D721Med (cell line): ENCODE measurements at regions not wholly inside any gene's neighbourhood (a gene's known extent, or its start where the extent isn't known, plus 50 kb on each side); places are given as distances from the start of the nearest gene placed in this dataset.

Source experiments
- DNase-seq: peaks from one replicate; pipeline ENCODE4 v3.0.0; 2011; ENCODE audit warnings: low spot score; ENCODE audit not compliant: insufficient read length
- FAIRE-seq: peaks from 2 replicates; lab custom pipeline; 2011; peaks lifted over from hg19 to GRCh38; lab: Jason Lieb, UNC
- CTCF ChIP-seq: IDR thresholded peaks from 2 replicates; pipeline ENCODE4 v1.5.1; 2012; ENCODE audit warnings: mild to moderate bottlenecking, control low read depth; ENCODE audit not compliant: insufficient read depth; ENCODE audit errors: missing control alignments

GRCh38 chr6:88558981-88559380 is 392.8 kb upstream of the CNR1 start:
- no peak for DNase-seq
- FAIRE-seq: no peak
- no peak for TF ChIP-seq CTCF

DNA sequence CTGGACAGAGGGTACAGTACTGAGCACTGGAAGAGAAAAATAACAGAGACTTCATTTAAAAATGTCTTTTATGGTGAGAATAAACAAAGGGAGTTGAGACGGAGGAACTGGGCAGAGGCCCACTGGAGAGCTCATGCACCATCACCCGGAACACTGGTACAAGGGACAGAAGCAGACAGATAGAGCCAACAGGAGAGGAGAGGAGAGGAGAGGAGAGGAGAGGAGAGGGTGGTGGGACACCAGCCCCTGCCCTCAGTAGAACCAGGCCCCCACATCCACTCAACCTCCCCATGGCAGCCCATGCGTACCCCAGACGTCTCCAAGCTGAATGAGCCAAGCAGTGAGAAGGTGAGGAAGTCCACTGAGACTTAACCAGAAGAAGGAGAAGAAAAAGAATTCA is 390.5 kb upstream of the CNR1 start:
- no peak for FAIRE-seq
- no peak for DNase-seq
- TF ChIP-seq CTCF: no peak

DNA sequence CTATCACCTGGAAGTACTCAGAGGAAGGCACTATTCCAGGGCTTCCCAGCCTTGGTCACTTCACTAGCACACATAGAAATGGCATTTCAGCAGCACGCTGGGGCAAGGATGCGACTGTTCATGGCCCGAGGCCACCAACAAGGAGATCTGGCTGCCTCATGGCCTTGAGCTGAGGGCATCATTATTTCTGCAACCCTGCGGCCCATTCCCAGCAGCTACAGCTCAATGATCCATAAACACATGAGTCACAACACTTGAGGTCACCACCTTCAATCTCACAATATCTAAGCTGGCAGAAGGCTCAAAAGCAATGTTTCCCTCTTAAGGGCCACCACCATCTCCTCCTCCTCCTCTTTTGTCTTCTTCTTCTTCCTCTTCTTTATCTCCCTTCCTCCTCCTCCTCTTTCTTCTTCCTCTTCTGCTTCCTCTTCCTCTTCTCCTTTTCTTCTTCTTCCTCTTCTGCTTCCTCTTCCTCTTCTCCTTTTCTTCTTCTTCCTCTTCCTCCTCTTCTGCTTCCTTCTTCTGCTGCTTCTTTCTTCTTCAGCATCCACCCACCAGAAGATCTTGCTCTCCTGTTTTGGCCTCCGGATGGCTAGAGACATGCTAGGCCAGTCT is 382.9 kb upstream of the CNR1 start:
- no peak for TF ChIP-seq CTCF
- FAIRE-seq (no peak), DNase-seq (no peak)

DNA sequence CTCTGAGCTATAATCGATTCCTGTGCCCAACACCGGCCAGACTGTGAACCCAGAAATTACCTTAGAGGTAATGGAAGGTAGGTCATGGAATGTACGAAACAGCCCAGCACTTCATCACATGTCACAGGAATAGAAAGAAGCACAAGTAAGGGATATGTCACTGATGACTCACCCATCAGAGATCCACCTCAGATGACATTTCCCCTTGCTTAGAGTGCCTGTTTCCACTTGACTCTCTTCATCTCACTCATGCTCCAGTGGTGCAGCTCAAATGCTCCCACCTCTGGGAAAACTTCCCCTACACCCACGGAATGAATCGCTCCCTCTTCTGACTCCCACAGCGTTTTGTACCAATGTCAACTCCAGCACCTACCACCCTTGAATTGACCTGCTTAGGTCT is 381.6 kb upstream of the CNR1 start:
- DNase-seq: no peak
- TF ChIP-seq CTCF: no peak
- no peak for FAIRE-seq

GRCh38 chr6:88545991-88546390 is 379.8 kb upstream of the CNR1 start:
- no peak for FAIRE-seq
- DNase-seq: no peak
- no peak for TF ChIP-seq CTCF

DNA sequence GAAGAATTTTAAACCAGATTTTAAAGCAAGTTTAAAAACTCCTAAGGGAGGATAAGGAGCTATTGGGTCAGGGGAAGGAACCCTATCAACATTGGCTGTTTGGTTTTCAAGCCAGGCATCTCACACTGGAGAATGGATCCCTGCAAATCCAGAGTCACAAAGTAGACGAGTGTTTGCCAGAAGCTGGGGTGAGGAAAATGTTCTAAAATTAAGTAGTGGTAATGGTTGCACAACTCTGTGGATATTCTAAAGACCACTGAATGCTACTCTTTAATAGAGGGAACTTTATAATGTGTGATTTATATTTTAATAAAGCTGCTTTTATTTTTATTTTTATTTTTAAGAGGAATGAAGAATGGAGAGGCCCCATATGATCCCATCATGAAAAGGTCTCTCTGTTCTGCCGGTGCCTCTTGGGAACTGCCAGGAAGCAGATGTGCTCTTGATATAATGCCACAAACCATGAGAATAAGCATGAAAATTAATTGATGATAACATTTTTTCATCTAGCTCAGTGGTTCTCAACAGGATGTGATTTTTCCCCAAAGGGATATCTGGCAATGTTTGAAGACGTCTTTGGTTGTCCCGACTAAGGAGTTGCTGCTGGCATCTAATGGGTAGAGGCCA is 379.0 kb upstream of the CNR1 start:
- DNase-seq (no peak), FAIRE-seq (no peak)
- TF ChIP-seq CTCF: no peak

DNA sequence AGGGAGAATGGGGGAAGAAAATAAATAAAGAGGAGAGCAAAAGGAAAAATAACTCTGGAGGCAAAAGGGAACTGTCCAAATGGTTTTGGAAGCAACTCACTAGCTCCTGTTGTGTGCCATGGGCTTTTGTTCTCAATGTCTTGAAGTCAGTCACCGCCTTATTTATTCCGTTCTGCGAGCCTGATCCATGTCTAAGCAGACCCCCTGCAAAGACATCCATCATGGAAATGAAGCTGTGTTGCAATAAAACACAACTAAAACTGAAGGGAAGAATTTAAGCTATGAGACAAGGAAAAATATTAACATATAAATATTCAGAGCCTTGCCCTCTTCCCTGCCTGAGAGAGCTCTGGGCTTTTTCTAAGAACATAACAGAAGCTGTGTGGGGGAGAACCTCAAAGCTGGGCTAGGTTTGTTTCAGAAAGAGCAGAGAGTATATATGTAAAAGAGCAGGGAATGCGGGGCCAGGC is 373.2 kb upstream of the CNR1 start:
- TF ChIP-seq CTCF: no peak
- DNase-seq (no peak), FAIRE-seq (no peak)
